HL-60 (cell line): ENCODE measurements at regions not wholly inside any gene's neighbourhood (a gene's known extent, or its start where the extent isn't known, plus 50 kb on each side); places are given as distances from the start of the nearest gene placed in this dataset.

Source experiments
- GABPA ChIP-seq: IDR thresholded peaks from 2 replicates; pipeline ENCODE4 v1.6.1; 2012; ENCODE audit warnings: low read depth
- TF ChIP-seq, protein P1 (sequence below): IDR thresholded peaks from one replicate; pipeline ENCODE4 v1.5.1; 2011; ENCODE audit warnings: low read length, control low read depth, inconsistent platforms; ENCODE audit not compliant: insufficient read depth
- TF ChIP-seq, protein P2 (sequence below): IDR thresholded peaks from 2 replicates; pipeline ENCODE4 v1.6.1; 2012; ENCODE audit warnings: low read depth; ENCODE audit not compliant: insufficient replicate concordance

DNA sequence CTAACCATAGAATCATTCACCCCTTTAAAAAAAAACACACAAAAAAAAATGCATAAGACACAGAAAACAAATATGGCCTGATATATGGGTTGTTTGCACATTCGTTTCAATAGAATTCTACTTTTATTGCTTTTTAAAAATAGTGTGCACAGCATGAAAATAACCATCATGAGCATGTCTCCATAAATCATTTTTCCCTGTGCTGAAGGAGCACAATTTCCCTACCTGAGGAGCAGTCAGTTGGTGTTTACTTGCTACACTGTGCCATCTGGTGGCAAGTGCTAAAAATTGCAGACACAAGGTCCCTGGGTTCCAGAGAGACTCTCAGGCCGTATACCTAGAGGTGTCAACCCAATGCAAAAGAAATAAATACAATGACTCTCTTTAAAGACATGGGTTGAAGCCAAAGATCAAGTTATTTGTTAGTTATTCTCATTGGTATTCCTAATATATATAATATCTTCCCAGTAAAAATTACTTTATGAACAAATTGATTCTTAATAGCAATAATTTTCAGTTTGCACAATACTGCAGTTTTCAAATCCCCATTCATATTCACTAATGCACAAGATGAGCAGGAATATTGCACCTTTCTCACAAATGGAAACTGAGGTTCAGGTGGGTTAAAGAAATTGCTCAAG, 551.4 kb downstream of the IQCM start:
- TF ChIP-seq, protein P1, sequence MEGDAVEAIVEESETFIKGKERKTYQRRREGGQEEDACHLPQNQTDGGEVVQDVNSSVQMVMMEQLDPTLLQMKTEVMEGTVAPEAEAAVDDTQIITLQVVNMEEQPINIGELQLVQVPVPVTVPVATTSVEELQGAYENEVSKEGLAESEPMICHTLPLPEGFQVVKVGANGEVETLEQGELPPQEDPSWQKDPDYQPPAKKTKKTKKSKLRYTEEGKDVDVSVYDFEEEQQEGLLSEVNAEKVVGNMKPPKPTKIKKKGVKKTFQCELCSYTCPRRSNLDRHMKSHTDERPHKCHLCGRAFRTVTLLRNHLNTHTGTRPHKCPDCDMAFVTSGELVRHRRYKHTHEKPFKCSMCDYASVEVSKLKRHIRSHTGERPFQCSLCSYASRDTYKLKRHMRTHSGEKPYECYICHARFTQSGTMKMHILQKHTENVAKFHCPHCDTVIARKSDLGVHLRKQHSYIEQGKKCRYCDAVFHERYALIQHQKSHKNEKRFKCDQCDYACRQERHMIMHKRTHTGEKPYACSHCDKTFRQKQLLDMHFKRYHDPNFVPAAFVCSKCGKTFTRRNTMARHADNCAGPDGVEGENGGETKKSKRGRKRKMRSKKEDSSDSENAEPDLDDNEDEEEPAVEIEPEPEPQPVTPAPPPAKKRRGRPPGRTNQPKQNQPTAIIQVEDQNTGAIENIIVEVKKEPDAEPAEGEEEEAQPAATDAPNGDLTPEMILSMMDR = peak; percentile 21
- TF ChIP-seq, protein P2, sequence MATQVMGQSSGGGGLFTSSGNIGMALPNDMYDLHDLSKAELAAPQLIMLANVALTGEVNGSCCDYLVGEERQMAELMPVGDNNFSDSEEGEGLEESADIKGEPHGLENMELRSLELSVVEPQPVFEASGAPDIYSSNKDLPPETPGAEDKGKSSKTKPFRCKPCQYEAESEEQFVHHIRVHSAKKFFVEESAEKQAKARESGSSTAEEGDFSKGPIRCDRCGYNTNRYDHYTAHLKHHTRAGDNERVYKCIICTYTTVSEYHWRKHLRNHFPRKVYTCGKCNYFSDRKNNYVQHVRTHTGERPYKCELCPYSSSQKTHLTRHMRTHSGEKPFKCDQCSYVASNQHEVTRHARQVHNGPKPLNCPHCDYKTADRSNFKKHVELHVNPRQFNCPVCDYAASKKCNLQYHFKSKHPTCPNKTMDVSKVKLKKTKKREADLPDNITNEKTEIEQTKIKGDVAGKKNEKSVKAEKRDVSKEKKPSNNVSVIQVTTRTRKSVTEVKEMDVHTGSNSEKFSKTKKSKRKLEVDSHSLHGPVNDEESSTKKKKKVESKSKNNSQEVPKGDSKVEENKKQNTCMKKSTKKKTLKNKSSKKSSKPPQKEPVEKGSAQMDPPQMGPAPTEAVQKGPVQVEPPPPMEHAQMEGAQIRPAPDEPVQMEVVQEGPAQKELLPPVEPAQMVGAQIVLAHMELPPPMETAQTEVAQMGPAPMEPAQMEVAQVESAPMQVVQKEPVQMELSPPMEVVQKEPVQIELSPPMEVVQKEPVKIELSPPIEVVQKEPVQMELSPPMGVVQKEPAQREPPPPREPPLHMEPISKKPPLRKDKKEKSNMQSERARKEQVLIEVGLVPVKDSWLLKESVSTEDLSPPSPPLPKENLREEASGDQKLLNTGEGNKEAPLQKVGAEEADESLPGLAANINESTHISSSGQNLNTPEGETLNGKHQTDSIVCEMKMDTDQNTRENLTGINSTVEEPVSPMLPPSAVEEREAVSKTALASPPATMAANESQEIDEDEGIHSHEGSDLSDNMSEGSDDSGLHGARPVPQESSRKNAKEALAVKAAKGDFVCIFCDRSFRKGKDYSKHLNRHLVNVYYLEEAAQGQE = no peak
- TF ChIP-seq GABPA = no peak
